Epithelial cell of prostate (primary cell): ENCODE measurements at regions not wholly inside any gene's neighbourhood (a gene's known extent, or its start where the extent isn't known, plus 50 kb on each side); places are given as distances from the start of the nearest gene placed in this dataset.

Experiments used
- DNase-seq: peaks from one replicate; pipeline ENCODE4 v3.0.0-alpha.2; 2011; ENCODE audit warnings: low read depth, low spot score
- H3K27ac ChIP-seq: fragments of 450-650 bp; 2 replicates; pipeline ENCODE4 v1.5.1; 2017; ENCODE audit warnings: mild to moderate bottlenecking

DNA sequence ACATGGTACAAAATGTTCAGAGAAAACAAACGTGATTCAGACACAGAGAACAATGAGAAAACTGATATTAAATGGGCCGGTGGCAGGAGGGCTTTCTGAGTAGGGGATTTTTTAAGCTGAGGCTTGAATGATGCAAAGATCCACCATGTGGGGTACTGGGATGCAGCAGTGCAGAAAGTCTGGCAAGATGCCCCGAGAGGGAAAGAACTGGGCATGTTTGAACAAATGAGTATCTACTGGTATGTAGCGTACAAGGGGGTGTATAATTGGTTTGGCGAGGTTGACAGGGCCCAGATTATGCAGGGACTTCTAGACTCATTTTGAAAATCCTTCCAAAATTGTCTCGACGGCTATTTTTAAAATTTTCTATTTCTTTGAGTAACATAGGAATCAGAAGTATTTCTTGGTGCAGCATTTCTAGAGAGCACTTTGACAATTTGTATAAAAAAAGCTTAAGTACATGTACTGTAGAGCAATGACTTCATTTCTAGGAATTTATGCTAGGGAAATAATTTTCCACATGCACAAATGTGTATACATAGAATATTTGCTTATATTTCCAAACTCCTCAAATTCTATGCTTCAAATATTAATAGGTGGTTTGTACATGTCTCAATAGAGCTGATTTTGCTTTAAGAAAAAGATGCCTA lies 119.6 kb upstream of the DOK5 start:
- no peak for DNase-seq
- no peak overlapping the region for H3K27ac ChIP-seq

GRCh38 chr20:54356801-54357200 lies 118.6 kb upstream of the DOK5 start:
- DNase-seq: no peak
- H3K27ac ChIP-seq: no peak overlapping the region

GRCh38 chr20:54361475-54361874 lies 113.9 kb upstream of the DOK5 start:
- H3K27ac ChIP-seq: no peak overlapping the region
- DNase-seq: no peak

- no peak overlapping the region for H3K27ac ChIP-seq
- no peak for DNase-seq
These were observed 113.1 kb upstream of the DOK5 start for GRCh38 chr20:54362283-54362682.

DNA sequence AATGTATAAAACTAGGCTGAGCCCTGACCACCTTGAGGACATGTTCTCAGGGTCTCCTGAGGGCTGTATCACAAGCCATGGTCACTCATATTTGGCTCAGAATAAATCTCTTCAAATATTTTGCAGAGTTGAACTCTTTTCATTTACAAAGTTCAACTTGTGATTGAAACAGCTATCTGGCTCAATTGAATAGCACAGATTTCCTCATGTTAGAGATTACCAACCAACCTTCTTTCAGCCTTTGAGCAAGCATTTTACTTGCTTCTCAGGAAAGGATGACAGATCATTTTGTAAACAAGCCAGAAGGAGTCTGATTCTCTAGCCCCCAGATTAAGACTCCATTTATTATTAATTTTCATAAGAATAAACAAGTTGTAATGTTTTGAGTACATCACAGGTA lies 111.0 kb upstream of the DOK5 start:
- DNase-seq: no peak
- no peak overlapping the region for H3K27ac ChIP-seq

DNA sequence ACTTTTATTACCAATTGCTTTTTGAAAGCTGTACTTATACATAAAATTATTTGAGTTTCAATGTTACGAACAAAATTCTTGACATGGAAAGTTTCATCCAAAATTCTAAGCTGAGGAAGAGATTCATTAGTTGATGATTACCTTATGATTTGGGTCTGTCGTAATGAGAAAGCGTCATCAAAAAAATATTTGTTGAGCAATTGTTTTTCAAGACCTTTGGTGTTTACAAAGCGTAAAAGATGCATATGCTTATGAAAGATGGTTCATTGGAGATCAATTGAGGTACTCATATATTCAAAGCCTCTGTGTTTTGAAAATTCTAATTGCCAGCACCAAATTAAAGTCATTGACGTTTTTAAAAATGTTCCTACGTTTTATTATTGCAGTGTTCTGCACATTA lies 110.5 kb upstream of the DOK5 start:
- DNase-seq: no peak
- H3K27ac ChIP-seq: no peak overlapping the region

GRCh38 chr20:54366669-54367344 lies 108.6 kb upstream of the DOK5 start:
- H3K27ac ChIP-seq: no peak overlapping the region
- no peak for DNase-seq

- DNase-seq: no peak
- no peak overlapping the region for H3K27ac ChIP-seq
These were observed 106.8 kb upstream of the DOK5 start for GRCh38 chr20:54368570-54368969.

DNA sequence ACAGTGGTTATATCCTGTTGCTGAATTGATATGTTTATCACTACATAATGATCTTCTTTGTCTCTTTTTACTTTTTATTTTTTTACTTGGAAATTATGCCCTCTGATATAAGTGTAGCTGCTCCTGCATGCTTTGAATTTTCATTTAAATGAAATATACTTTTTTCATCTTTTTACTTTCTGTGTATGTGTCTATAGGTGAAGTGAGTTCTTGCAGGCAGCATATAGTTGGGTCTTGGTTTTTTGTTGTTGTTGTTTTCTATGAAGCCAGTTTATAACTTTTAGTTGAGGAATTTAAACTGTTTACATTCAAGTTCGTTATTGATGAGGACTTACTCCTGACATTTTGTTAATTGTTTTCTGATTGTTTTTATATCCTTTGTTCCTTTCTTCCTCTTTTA lies 103.1 kb upstream of the DOK5 start:
- DNase-seq: no peak
- H3K27ac ChIP-seq: no peak overlapping the region

DNA sequence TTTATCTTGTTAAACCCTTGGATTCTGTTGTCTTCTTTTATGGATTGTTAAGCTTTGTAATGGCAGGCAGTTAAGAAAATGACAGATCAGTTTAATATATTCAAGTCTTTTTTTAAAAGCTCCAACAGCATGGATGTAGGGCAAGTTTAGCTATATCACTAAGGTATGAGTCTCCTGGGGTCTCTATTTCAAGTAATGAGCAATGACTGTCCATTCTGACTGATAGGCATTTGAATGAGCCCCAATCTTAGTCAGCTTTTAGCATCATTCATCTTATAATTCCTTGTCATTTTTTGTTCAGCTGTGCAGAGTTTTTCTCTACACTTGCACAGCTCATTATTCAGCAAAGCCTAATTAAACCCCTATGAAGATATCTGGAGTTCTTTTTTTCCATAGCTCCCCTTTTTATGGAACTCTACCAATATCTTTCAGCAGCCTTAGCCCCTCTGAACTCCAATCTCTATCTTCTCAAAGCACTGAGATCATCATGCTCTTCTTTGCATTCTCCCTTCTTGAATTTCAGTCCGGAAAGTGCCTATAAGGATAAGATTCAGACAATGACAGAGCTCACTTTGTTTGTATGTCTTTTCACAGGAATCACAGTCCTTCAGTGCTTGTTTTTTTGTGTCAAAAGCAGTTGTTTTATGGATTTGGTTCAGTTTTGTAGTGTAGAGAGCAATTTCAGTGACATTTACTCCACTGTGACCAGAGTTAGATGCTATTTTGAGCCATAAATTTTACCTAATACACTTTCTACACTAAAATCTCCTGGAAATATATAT lies 97.2 kb upstream of the DOK5 start:
- no peak overlapping the region for H3K27ac ChIP-seq
- no peak for DNase-seq

DNA sequence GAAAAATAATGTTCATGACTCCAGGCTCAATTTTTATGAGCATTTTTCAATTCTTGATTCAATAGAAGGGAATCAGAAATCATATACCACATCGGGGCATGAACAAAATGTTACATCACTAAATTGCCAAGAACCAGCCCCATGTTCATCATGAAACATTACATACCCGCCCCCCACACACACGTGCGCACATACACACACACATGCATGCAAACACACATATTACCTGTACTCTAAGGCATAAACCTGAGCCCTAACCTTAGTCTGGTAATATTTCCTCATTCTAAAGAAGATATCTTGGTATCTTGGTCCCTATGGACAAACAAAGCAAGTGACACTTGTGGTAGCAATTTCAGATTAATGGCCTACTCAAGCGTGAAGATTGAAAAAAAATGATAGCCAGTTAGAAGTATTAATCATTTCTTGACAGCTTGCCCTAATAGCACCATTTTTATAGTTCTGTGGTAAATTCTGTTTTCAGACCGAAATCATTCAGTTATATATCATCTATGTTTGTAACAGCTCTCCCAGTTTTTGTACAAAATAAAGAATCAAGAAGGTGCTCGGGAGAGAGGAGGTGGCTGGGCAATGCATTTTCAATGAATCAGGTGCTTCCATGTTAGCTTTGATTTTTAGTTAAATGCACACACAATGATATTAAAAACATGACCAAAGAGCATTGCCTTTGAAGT lies 95.4 kb upstream of the DOK5 start:
- no peak overlapping the region for H3K27ac ChIP-seq
- no peak for DNase-seq

DNA sequence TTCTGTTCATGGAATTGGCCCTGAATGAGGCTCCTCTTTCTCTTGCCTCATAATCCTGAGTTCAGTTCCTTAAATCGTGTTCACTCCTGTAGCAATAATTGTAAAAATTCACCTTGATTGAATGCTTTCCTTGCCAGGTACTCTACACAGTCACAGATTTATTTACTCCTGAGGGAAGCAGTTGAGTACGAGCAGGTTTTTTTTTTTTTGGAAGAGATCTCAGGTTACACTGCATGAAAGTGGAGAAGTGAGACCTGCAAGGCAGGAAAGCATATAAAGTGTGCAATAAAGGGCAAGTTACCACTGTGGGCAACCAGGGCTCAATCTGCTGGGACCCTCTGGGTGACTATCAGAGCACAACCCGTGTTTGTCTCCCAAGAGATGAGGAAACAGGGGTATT lies 93.0 kb upstream of the DOK5 start:
- no peak overlapping the region for H3K27ac ChIP-seq
- no peak for DNase-seq

- H3K27ac ChIP-seq: no peak overlapping the region
- no peak for DNase-seq
These were observed 89.6 kb upstream of the DOK5 start for GRCh38 chr20:54385746-54386145.

GRCh38 chr20:54389596-54390280 lies 85.7 kb upstream of the DOK5 start:
- DNase-seq: no peak
- H3K27ac ChIP-seq: no peak overlapping the region

- no peak overlapping the region for H3K27ac ChIP-seq
These were observed 77.9 kb upstream of the DOK5 start for GRCh38 chr20:54397292-54398140.

GRCh38 chr20:54398814-54399213 lies 76.6 kb upstream of the DOK5 start:
- DNase-seq: no peak

More at GRCh38 chr20:54397292-54398140, 77.9 kb upstream of the DOK5 start:
- DNase-seq: no peak

GRCh38 chr20:54405540-54405939 lies 69.9 kb upstream of the DOK5 start:
- H3K27ac ChIP-seq: no peak overlapping the region
- no peak for DNase-seq

More at GRCh38 chr20:54398814-54399213, 76.6 kb upstream of the DOK5 start:
- no peak overlapping the region for H3K27ac ChIP-seq

DNA sequence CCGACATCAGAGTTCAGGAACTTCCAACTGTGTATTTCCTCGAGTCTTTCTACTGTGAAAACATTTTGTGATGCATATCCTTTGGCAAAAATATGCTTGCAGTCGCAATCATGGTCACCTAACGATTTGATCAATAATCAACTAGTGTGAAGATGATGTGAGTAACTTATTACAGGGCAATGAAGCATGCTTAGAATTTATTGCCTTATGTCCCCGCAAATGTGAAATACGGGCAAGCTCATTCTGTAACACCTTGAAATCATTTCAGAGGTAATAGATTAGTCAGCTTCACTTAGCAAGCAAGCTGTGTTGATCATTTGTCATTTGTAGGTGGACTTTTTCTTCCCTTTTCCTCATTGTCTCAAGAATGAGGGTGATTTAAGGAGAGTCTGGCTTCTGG lies 67.9 kb upstream of the DOK5 start:
- no peak for DNase-seq
- no peak overlapping the region for H3K27ac ChIP-seq

GRCh38 chr20:54415967-54416366 lies 59.4 kb upstream of the DOK5 start:
- H3K27ac ChIP-seq: no peak overlapping the region
- DNase-seq: no peak
